Caco-2 (cell line): ENCODE measurements at regions not wholly inside any gene's neighbourhood (a gene's known extent, or its start where the extent isn't known, plus 50 kb on each side); places are given as distances from the start of the nearest gene placed in this dataset.

Experiments
- BruUV-seq: library from RNA; stranded (reverse); fragments of 400-500 nt; replicated peaks from 2 replicates; lab custom pipeline; 2021; lab: Mats Ljungman, UMichigan
- CTCF ChIA-PET: fragments of 300-600 bp; sonication (Branson Sonifier 250); formaldehyde crosslinking; loops from one replicate; lab custom pipeline; 2022; ENCODE audit warnings: antibody characterized with exemption; lab: Charles Lee
- POLR2A ChIA-PET: fragments of 300-600 bp; sonication (Branson Sonifier 250); formaldehyde crosslinking; loops from one replicate; lab custom pipeline; 2022; ENCODE audit warnings: antibody characterized with exemption; lab: Charles Lee
- DNase-seq, 2 experiments: peaks; one replicate each; pipeline versions ENCODE4 v3.0.0 to v3.0.0-alpha.2; 2020 to 2022
- H3K27me3 ChIP-seq: replicated peaks from 2 replicates; pipeline ENCODE4 v1.6.0; 2011; ENCODE audit warnings: low read length; ENCODE audit not compliant: control insufficient read depth, insufficient read depth
- H3K36me3 ChIP-seq: 2 replicates; pipeline ENCODE4 v1.5.1; 2011; ENCODE audit warnings: low read length; ENCODE audit not compliant: control insufficient read depth, insufficient read depth
- H3K4me1 ChIP-seq: fragments of 250-450 bp; sonication (Bioruptor Pico); 2 replicates; pipeline ENCODE4 v1.5.1; 2020; ENCODE audit warnings: mild to moderate bottlenecking
- H3K4me3 ChIP-seq: 2 replicates; pipeline ENCODE4 v1.5.1; 2011; ENCODE audit warnings: low read depth, mild to moderate bottlenecking, control low read depth, low read length
- H3K9me3 ChIP-seq: fragments of 250-450 bp; sonication (Bioruptor Pico); 2 replicates; pipeline ENCODE4 v1.5.1; 2020; ENCODE audit warnings: mild to moderate bottlenecking, moderate library complexity
- H3K27ac Mint-ChIP-seq: one replicate; pipeline ENCODE4 v1.8.0; 2022; ENCODE audit warnings: mixed read lengths; ENCODE audit not compliant: unreplicated experiment
- H3K27me3 Mint-ChIP-seq: one replicate; pipeline ENCODE4 v1.8.0; 2022; ENCODE audit warnings: mixed read lengths; ENCODE audit not compliant: insufficient read depth, unreplicated experiment
- H3K36me3 Mint-ChIP-seq: one replicate; pipeline ENCODE4 v1.8.0; 2022; ENCODE audit warnings: mild to moderate bottlenecking, mixed read lengths; ENCODE audit not compliant: insufficient read depth, unreplicated experiment
- H3K4me1 Mint-ChIP-seq: one replicate; pipeline ENCODE4 v1.8.0; 2022; ENCODE audit warnings: low read depth, mixed read lengths; ENCODE audit not compliant: unreplicated experiment
- H3K4me3 Mint-ChIP-seq: one replicate; pipeline ENCODE4 v1.8.0; 2022; ENCODE audit warnings: mild to moderate bottlenecking, moderate library complexity, mixed read lengths; ENCODE audit not compliant: unreplicated experiment
- H3K9me3 Mint-ChIP-seq: one replicate; pipeline ENCODE4 v1.8.0; 2022; ENCODE audit warnings: mixed read lengths; ENCODE audit not compliant: unreplicated experiment
- CTCF ChIP-seq, 2 experiments: fragments of 200-600 bp in 1 of 2; IDR thresholded peaks; 1 replicate in 1 of 2; 2 replicates in 1 of 2; pipeline versions ENCODE4 v1.5.1 to v1.8.0; 2011 to 2022; ENCODE audit warnings: antibody characterized with exemption in 1 of 2, control low read depth in 1 of 2, inconsistent platforms in 1 of 2, low read depth in 1 of 2, low read length in 1 of 2, mild to moderate bottlenecking in 1 of 2, moderate library complexity in 1 of 2; ENCODE audit not compliant: insufficient read depth in 1 of 2, severe bottlenecking in 1 of 2, unreplicated experiment in 1 of 2
- intact Hi-C: fragments of 100-400 bp; cut with micrococcal nuclease; formaldehyde crosslinking; loops from one replicate; pipeline ENCODE4 v1.10.0; 2022; ENCODE audit not compliant: unreplicated experiment

GRCh38 chr14:57066463-57066862 lies 202.2 kb downstream of the EXOC5 start:
- POLR2A ChIA-PET = no interaction called here
- H3K27me3 Mint-ChIP-seq = no peaks in the 10 kb centered on the region
- peaks cover 1% of the 10 kb centered on the region for H3K4me1 ChIP-seq
- H3K9me3 ChIP-seq = no peaks in the 10 kb centered on the region
- H3K4me3 Mint-ChIP-seq = no peak overlapping the region
- no peaks in the 10 kb centered on the region for H3K9me3 Mint-ChIP-seq
- H3K4me1 Mint-ChIP-seq = peaks cover 7% of the 10 kb centered on the region
- CTCF ChIA-PET = no interaction called here
- intact Hi-C loops = loop anchor here (2.0 to 10.0 kb wide), 4 partner anchors 122 to 510 kb away; no protein-coding TSS in a partner anchor
- TF ChIP-seq CTCF (IDR thresholded peaks at IDR 0.05; ENCODE audit: insufficient read depth in 1 of 2, low read depth in 1 of 2, low read length in 1 of 2, severe bottlenecking in 1 of 2, unreplicated experiment in 1 of 2) = no peak
- H3K4me3 ChIP-seq = no peak overlapping the region
- H3K27ac Mint-ChIP-seq = no peak overlapping the region
- no peaks in the 10 kb centered on the region for H3K36me3 ChIP-seq
- no peak for DNase-seq
- H3K27me3 ChIP-seq = no peaks in the 10 kb centered on the region
- BruUV-seq = no TSS peak
- H3K36me3 Mint-ChIP-seq = no peaks in the 10 kb centered on the region

DNA sequence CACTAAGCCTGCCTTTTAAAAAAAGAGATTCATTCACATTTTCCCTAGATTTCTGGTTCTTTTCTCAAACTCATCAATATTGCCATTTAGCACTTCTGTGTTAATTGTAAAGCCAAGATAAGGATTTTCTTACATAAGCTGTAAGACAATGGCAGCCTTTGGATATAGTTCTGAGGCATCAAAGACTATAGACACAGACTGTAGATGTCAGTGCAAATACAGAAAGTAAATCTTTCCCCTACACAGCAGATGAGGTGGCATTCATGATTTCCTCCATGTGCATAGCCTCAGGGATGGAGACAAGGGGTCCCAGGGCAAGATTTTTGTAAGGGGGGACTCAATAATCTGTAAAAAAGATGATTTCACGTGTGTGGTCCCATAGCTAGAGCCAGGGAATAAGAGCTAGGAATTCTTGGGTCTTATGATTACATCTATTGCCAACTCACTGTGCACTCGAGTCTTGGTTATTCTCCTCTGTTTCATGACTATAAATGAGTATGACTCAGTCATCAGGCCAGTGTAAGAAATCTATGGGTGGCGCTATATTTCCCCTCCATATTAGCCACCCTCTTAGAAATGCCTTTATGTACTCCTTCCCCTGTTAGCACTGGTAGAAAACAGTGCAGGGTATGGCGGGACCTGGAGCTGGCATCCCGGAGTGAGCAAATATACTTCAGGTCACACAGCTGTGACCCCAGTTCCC lies 207.5 kb downstream of the EXOC5 start:
- Mint-ChIP-seq H3K4me3 (no peak overlapping the region), H3K4me1 (peaks cover 19% of the 10 kb centered on the region), H3K36me3 (no peaks in the 10 kb centered on the region), H3K9me3 (no peaks in the 10 kb centered on the region), H3K27ac (no peak overlapping the region), H3K27me3 (no peaks in the 10 kb centered on the region)
- CTCF ChIA-PET = no interaction called here
- Histone ChIP-seq H3K4me3 (no peak overlapping the region), H3K36me3 (no peaks in the 10 kb centered on the region), H3K4me1 (peaks cover 32% of the 10 kb centered on the region), H3K27me3 (no peaks in the 10 kb centered on the region), H3K9me3 (no peaks in the 10 kb centered on the region)
- no peak for DNase-seq
- POLR2A ChIA-PET = no interaction called here
- intact Hi-C loops = loop anchor here (10.0 kb wide), 2 partner anchors 186 to 234 kb away; no protein-coding TSS in a partner anchor
- BruUV-seq = no TSS peak
- no peak for TF ChIP-seq CTCF (IDR thresholded peaks at IDR 0.05; ENCODE audit: insufficient read depth in 1 of 2, low read depth in 1 of 2, low read length in 1 of 2, severe bottlenecking in 1 of 2, unreplicated experiment in 1 of 2)

DNA sequence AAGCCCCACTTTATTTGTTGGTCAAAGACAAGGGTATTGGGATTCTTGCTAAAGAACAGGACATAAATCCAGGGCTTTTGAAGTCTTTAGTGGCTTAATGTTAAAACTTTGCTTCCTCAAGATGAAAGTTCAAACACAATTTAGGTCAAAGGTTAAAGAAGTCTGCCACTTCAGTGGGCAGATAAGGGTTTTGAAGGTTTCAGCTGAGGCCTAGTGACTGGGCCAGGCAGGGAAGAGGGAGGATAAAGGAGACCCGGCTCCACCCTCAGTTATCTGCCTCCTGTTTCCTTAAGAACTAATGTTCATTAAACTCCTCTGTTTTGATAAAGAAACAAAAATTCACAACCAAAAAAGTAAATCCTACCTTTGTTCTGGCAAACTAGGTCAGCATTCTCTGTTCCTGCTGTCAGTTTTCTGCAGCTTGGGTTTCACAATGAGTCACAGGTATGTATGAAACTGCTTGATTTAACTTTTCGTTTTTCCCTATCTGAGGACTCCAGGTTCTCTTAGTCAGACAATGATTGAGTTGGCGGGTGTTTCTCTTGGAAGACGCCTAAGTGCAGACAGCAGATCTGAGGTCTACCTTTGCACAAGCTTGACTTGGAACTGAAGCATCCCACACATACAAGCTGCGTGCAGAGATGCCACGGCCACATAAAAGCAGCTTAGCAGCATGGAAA lies 208.3 kb downstream of the EXOC5 start:
- Mint-ChIP-seq H3K27ac (no peak overlapping the region), H3K27me3 (no peaks in the 10 kb centered on the region), H3K36me3 (no peaks in the 10 kb centered on the region), H3K9me3 (no peaks in the 10 kb centered on the region), H3K4me3 (no peak overlapping the region), H3K4me1 (peaks cover 19% of the 10 kb centered on the region)
- H3K36me3 ChIP-seq = no peaks in the 10 kb centered on the region
- CTCF ChIA-PET = no interaction called here
- intact Hi-C loops = loop anchor here (1.0 to 10.0 kb wide), 3 partner anchors 186 to 400 kb away; no protein-coding TSS in a partner anchor
- H3K4me1 ChIP-seq = peaks cover 32% of the 10 kb centered on the region
- no peak overlapping the region for H3K4me3 ChIP-seq
- no peak for TF ChIP-seq CTCF (IDR thresholded peaks at IDR 0.05; ENCODE audit: insufficient read depth in 1 of 2, low read depth in 1 of 2, low read length in 1 of 2, severe bottlenecking in 1 of 2, unreplicated experiment in 1 of 2)
- peak; percentile 49 to 66 for DNase-seq
- H3K9me3 ChIP-seq = no peaks in the 10 kb centered on the region
- no peaks in the 10 kb centered on the region for H3K27me3 ChIP-seq
- no TSS peak for BruUV-seq
- POLR2A ChIA-PET = no interaction called here
